ENCODE measurements at regions not wholly inside any gene's neighbourhood (a gene's known extent, or its start where the extent isn't known, plus 50 kb on each side); places are given as distances from the start of the nearest gene placed in this dataset.

GRCh38 chr14:28677381-28677780 lies 89.2 kb upstream of the FOXG1 start:
- CTCF ChIA-PET: no interaction called here
- Histone ChIP-seq H3K4me1 (ENCODE audit: control insufficient read depth, insufficient read depth, low read length) (no peaks in the 10 kb centered on the region), H3K4me3 (ENCODE audit: low read depth in 2 of 2, low read length in 2 of 2) (no peak overlapping the region), H3K36me3 (ENCODE audit: control insufficient read depth, insufficient read depth, low read length) (no peaks in the 10 kb centered on the region), H3K27ac (ENCODE audit: low read length) (no peak overlapping the region), H3K27me3 (ENCODE audit: control insufficient read depth, insufficient read depth, low read length) (no peaks in the 10 kb centered on the region), H3K9me3 (ENCODE audit: control insufficient read depth, insufficient read depth, low read depth, low read length) (no peaks in the 10 kb centered on the region)
- intact Hi-C loops (cut with micrococcal nuclease; ENCODE audit: unreplicated experiment): no loop called here
- POLR2A ChIA-PET: no interaction called here
- no TSS peak for BruUV-seq (replicated peaks)
- TF ChIP-seq POLR2AphosphoS5 (IDR thresholded peaks at IDR 0.05; ENCODE audit: low read depth, low read length): no peak
- no peak for TF ChIP-seq SIN3A (IDR thresholded peaks at IDR 0.05; ENCODE audit: borderline replicate concordance, insufficient read depth, low read depth, low read length)
- TF ChIP-seq TCF7L2 (IDR thresholded peaks at IDR 0.05; ENCODE audit: low read depth, low read length): no peak
- TF ChIP-seq CTCF (IDR thresholded peaks at IDR 0.05): no peak
- TF ChIP-seq REST (IDR thresholded peaks at IDR 0.05; ENCODE audit: insufficient read depth in 1 of 2, low read depth in 2 of 2, low read length in 1 of 2): no peak
- DNase-seq (ENCODE audit: low read depth, low spot score) (no peak), ATAC-seq (no peak)
- in situ Hi-C loops (cut with HindIII; ENCODE audit: low pct_unique_long_range_greater_than_20kb, low sequenced_read_pairs): no loop called here

GRCh38 chr14:28678887-28679286 lies 87.7 kb upstream of the FOXG1 start:
- no peak for ATAC-seq
- no peaks in the 10 kb centered on the region for H3K4me1 ChIP-seq (ENCODE audit: control insufficient read depth, insufficient read depth, low read length)
- no TSS peak for BruUV-seq (replicated peaks)
- intact Hi-C loops (cut with micrococcal nuclease; ENCODE audit: unreplicated experiment) (no loop called here), in situ Hi-C loops (cut with HindIII; ENCODE audit: low pct_unique_long_range_greater_than_20kb, low sequenced_read_pairs) (no loop called here)
- TF ChIP-seq SIN3A (IDR thresholded peaks at IDR 0.05; ENCODE audit: borderline replicate concordance, insufficient read depth, low read depth, low read length) (no peak), CTCF (IDR thresholded peaks at IDR 0.05) (no peak), TCF7L2 (IDR thresholded peaks at IDR 0.05; ENCODE audit: low read depth, low read length) (no peak), REST (IDR thresholded peaks at IDR 0.05; ENCODE audit: insufficient read depth in 1 of 2, low read depth in 2 of 2, low read length in 1 of 2) (no peak), POLR2AphosphoS5 (IDR thresholded peaks at IDR 0.05; ENCODE audit: low read depth, low read length) (no peak)
- CTCF ChIA-PET: no interaction called here
- H3K36me3 ChIP-seq (ENCODE audit: control insufficient read depth, insufficient read depth, low read length): no peaks in the 10 kb centered on the region
- no peak for DNase-seq (ENCODE audit: low read depth, low spot score)
- no peaks in the 10 kb centered on the region for H3K27me3 ChIP-seq (ENCODE audit: control insufficient read depth, insufficient read depth, low read length)
- H3K27ac ChIP-seq (ENCODE audit: low read length): no peak overlapping the region
- H3K9me3 ChIP-seq (ENCODE audit: control insufficient read depth, insufficient read depth, low read depth, low read length): no peaks in the 10 kb centered on the region
- H3K4me3 ChIP-seq (ENCODE audit: low read depth in 2 of 2, low read length in 2 of 2): no peak overlapping the region
- POLR2A ChIA-PET: no interaction called here
